A673 (cell line): ENCODE measurements at regions not wholly inside any gene's neighbourhood (a gene's known extent, or its start where the extent isn't known, plus 50 kb on each side); places are given as distances from the start of the nearest gene placed in this dataset.

Experiments used
- BruUV-seq: library from RNA; stranded (reverse); fragments of 400-500 nt; replicated peaks from 2 replicates; lab custom pipeline; 2021; lab: Mats Ljungman, UMichigan
- CTCF ChIA-PET: fragments of 300-600 bp; sonication (Branson Sonifier 250); formaldehyde crosslinking; loops from one replicate; lab custom pipeline; 2022; ENCODE audit warnings: antibody characterized with exemption; lab: Charles Lee
- POLR2A ChIA-PET: fragments of 300-600 bp; sonication (Branson Sonifier 250); formaldehyde crosslinking; loops from one replicate; lab custom pipeline; 2022; ENCODE audit warnings: antibody characterized with exemption; ENCODE audit not compliant: low non-redundant PET; lab: Charles Lee
- DNase-seq: peaks from one replicate; pipeline ENCODE4 v3.0.0-alpha.2; 2015; ENCODE audit warnings: low spot score
- H3K27ac ChIP-seq: fragments of 200-600 bp; sonication (generic); 2 replicates; pipeline ENCODE4 v1.5.1; 2016; ENCODE audit warnings: mixed run types, low read depth, mild to moderate bottlenecking, mixed read lengths, antibody characterized with exemption, low read length; ENCODE audit not compliant: poor library complexity, severe bottlenecking
- H3K27me3 ChIP-seq: fragments of 200-600 bp; sonication (generic); replicated peaks from 2 replicates; pipeline ENCODE4 v1.6.1; 2017; ENCODE audit warnings: mixed run types, low read depth, mild to moderate bottlenecking, mixed read lengths, antibody characterized with exemption, low read length; ENCODE audit not compliant: insufficient read depth, poor library complexity
- H3K36me3 ChIP-seq: fragments of 200-600 bp; sonication (generic); 2 replicates; pipeline ENCODE4 v1.6.1; 2016; ENCODE audit warnings: mixed run types, mild to moderate bottlenecking, mixed read lengths, antibody characterized with exemption, low read length; ENCODE audit not compliant: insufficient read depth, poor library complexity, severe bottlenecking
- H3K4me1 ChIP-seq: fragments of 200-600 bp; sonication (generic); 2 replicates; pipeline ENCODE4 v1.6.1; 2017; ENCODE audit warnings: mixed run types, mild to moderate bottlenecking, mixed read lengths, antibody characterized with exemption, low read length; ENCODE audit not compliant: insufficient read depth, poor library complexity, severe bottlenecking
- H3K4me3 ChIP-seq: fragments of 200-600 bp; sonication (generic); 2 replicates; pipeline ENCODE4 v1.5.1; 2016; ENCODE audit warnings: low read depth, mixed run types, mild to moderate bottlenecking, mixed read lengths, low read length; ENCODE audit not compliant: poor library complexity, severe bottlenecking
- H3K9me3 ChIP-seq: fragments of 200-600 bp; sonication (generic); 2 replicates; pipeline ENCODE4 v1.6.1; 2016; ENCODE audit warnings: mixed run types, low read depth, mild to moderate bottlenecking, mixed read lengths, antibody characterized with exemption, low read length; ENCODE audit not compliant: poor library complexity, severe bottlenecking
- EZH2 ChIP-seq: fragments of 200-600 bp; sonication (generic); IDR thresholded peaks from 2 replicates; pipeline ENCODE4 v1.6.1; 2017; ENCODE audit warnings: borderline replicate concordance, low read depth, mild to moderate bottlenecking, mixed read lengths, antibody characterized with exemption, low read length; ENCODE audit not compliant: poor library complexity, severe bottlenecking
- intact Hi-C: fragments of 100-400 bp; cut with micrococcal nuclease; formaldehyde crosslinking; loops from one replicate; pipeline ENCODE4 v1.10.0; 2022; ENCODE audit not compliant: unreplicated experiment
- TF ChIP-seq, protein P1 (sequence below): fragments of 300-800, 200-600 bp; sonication (generic); conservative IDR thresholded peaks from 2 replicates; pipeline ENCODE4 v1.5.1; 2017; ENCODE audit warnings: low read depth, mild to moderate bottlenecking, antibody characterized with exemption, low read length, moderate library complexity, mixed read lengths

DNA sequence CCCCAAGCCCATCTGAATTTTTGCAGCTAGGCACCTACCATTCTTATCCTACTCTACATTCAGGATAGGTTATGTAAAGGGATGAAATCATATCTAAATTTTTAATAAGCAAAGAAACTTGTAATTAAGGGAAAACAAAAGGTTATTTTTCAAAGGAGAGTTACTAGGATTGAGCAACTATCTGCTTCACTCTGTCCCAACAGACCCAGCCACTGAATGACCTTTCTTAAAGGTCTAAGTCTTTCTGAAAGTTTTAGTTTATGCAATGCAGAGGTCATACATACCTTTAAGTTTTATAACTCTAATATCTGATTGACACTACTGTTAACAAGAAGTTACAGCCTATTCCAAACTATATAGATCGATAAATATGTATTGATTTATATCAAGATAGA, 209.2 kb upstream of the CTNNB1 start:
- no peak for TF ChIP-seq EZH2
- TF ChIP-seq, protein P1, sequence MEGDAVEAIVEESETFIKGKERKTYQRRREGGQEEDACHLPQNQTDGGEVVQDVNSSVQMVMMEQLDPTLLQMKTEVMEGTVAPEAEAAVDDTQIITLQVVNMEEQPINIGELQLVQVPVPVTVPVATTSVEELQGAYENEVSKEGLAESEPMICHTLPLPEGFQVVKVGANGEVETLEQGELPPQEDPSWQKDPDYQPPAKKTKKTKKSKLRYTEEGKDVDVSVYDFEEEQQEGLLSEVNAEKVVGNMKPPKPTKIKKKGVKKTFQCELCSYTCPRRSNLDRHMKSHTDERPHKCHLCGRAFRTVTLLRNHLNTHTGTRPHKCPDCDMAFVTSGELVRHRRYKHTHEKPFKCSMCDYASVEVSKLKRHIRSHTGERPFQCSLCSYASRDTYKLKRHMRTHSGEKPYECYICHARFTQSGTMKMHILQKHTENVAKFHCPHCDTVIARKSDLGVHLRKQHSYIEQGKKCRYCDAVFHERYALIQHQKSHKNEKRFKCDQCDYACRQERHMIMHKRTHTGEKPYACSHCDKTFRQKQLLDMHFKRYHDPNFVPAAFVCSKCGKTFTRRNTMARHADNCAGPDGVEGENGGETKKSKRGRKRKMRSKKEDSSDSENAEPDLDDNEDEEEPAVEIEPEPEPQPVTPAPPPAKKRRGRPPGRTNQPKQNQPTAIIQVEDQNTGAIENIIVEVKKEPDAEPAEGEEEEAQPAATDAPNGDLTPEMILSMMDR = no peak

DNA sequence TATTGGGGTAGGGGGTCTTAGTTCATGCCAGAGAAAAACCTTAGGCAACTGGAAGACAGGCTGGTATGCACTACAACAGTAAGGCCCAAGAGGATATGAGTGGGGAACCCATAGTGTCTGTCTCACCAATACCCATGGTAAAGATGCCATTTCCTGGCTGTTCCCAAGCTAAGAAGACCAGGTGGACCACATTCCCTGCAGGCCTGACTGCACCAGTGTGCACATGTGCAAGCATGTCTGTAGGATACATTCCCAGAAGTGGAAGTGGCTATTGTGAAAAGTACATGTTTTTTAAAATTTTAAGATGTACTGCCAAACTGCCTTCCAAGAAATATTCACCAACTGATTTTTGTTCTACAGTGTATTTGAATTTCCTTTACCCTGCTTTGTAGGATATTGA, 207.3 kb upstream of the CTNNB1 start:
- BruUV-seq = no TSS peak
- ChIA-PET POLR2A (no interaction called here), CTCF (no interaction called here)
- Histone ChIP-seq H3K27ac (no peak overlapping the region), H3K36me3 (no peaks in the 10 kb centered on the region), H3K27me3 (no peaks in the 10 kb centered on the region), H3K4me3 (no peak overlapping the region), H3K4me1 (no peaks in the 10 kb centered on the region), H3K9me3 (no peaks in the 10 kb centered on the region)
- TF ChIP-seq, protein P1 = no peak
- TF ChIP-seq EZH2 = no peak
- no peak for DNase-seq
- intact Hi-C loops = no loop called here

More for the DNA sequence above, 209.2 kb upstream of the CTNNB1 start:
- Histone ChIP-seq H3K27me3 (no peaks in the 10 kb centered on the region), H3K27ac (no peak overlapping the region), H3K36me3 (no peaks in the 10 kb centered on the region), H3K9me3 (no peaks in the 10 kb centered on the region), H3K4me3 (no peak overlapping the region), H3K4me1 (no peaks in the 10 kb centered on the region)
- intact Hi-C loops = no loop called here
- no TSS peak for BruUV-seq
- POLR2A ChIA-PET = interaction anchor here (0.6 kb wide), 1 partner anchor 62 kb away, joined by 3 read pairs; no protein-coding TSS in a partner anchor
- CTCF ChIA-PET = no interaction called here
- no peak for DNase-seq

DNA sequence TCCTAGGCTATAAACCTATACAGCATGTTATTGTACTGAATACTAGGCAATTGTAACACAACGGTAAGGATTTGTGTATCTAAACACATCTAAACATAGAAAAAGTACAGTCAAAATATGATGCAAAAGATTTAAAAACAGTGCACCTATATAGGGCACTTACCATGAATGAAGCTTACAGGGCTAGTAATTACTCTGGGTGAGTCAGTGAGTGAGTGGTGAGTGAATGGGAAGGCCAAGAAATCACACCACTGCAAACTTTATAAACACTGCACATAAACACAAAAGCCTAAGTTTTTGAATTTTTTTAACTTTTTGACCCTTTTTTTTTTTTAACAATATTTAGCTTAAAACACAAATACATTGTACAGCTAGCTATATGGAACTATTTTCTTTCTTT, 204.7 kb upstream of the CTNNB1 start:
- ChIA-PET POLR2A (no interaction called here), CTCF (no interaction called here)
- H3K36me3 ChIP-seq = no peaks in the 10 kb centered on the region
- no peaks in the 10 kb centered on the region for H3K4me1 ChIP-seq
- no peak for TF ChIP-seq EZH2
- TF ChIP-seq, protein P1 = no peak
- intact Hi-C loops = no loop called here
- no peaks in the 10 kb centered on the region for H3K27me3 ChIP-seq
- no peak overlapping the region for H3K4me3 ChIP-seq
- DNase-seq = no peak
- no TSS peak for BruUV-seq
- H3K9me3 ChIP-seq = no peaks in the 10 kb centered on the region
- no peak overlapping the region for H3K27ac ChIP-seq
